HG03039 (cell line): ENCODE measurements at regions not wholly inside any gene's neighbourhood (a gene's known extent, or its start where the extent isn't known, plus 50 kb on each side); places are given as distances from the start of the nearest gene placed in this dataset.

Source experiments
- ATAC-seq: cut with Tn5 transposase; IDR thresholded peaks from one replicate; pipeline ENCODE4 v1.9.1; 2021; ENCODE audit warnings: mild to moderate bottlenecking, moderate library complexity; ENCODE audit not compliant: unreplicated experiment

GRCh38 chrX:39808471-39808917 lies 289.3 kb downstream of the BCOR start:
- no peak for ATAC-seq

GRCh38 chrX:39809331-39809730 lies 288.4 kb downstream of the BCOR start:
- no peak for ATAC-seq

GRCh38 chrX:39810901-39811300 lies 286.9 kb downstream of the BCOR start:
- ATAC-seq = no peak

- no peak for ATAC-seq
Measured at GRCh38 chrX:39811376-39811775, 286.4 kb downstream of the BCOR start.

GRCh38 chrX:39813631-39814277 lies 284.0 kb downstream of the BCOR start:
- no peak for ATAC-seq

- no peak for ATAC-seq
Measured at GRCh38 chrX:39814391-39814790, 283.4 kb downstream of the BCOR start.

GRCh38 chrX:39815631-39816030 lies 282.1 kb downstream of the BCOR start:
- ATAC-seq = peak; percentile 71

- no peak for ATAC-seq
Measured at GRCh38 chrX:39816871-39817731, 280.7 kb downstream of the BCOR start.

GRCh38 chrX:39817754-39818470 lies 279.8 kb downstream of the BCOR start:
- ATAC-seq = no peak

- ATAC-seq = no peak
Measured at GRCh38 chrX:39818750-39819149, 279.0 kb downstream of the BCOR start.

GRCh38 chrX:39819921-39820849 lies 277.6 kb downstream of the BCOR start:
- ATAC-seq = no peak

- ATAC-seq = no peak
Measured at GRCh38 chrX:39820938-39821708, 276.6 kb downstream of the BCOR start.

GRCh38 chrX:39821709-39822095 lies 276.1 kb downstream of the BCOR start:
- no peak for ATAC-seq

GRCh38 chrX:39822133-39822748 lies 275.5 kb downstream of the BCOR start:
- no peak for ATAC-seq

- ATAC-seq = no peak
Measured at GRCh38 chrX:39823424-39823823, 274.3 kb downstream of the BCOR start.

- ATAC-seq = no peak
Measured at GRCh38 chrX:39823854-39824253, 273.9 kb downstream of the BCOR start.

- ATAC-seq = no peak
Measured at GRCh38 chrX:39826813-39827543, 270.8 kb downstream of the BCOR start.

GRCh38 chrX:39827951-39828350 lies 269.8 kb downstream of the BCOR start:
- ATAC-seq = no peak

GRCh38 chrX:39828971-39829370 lies 268.8 kb downstream of the BCOR start:
- ATAC-seq = no peak
